HG03280 (cell line): ENCODE measurements at regions not wholly inside any gene's neighbourhood (a gene's known extent, or its start where the extent isn't known, plus 50 kb on each side); places are given as distances from the start of the nearest gene placed in this dataset.

Experiments used
- ATAC-seq: cut with Tn5 transposase; IDR thresholded peaks from one replicate; pipeline ENCODE4 v1.9.1; 2021; ENCODE audit warnings: mild to moderate bottlenecking, moderate library complexity; ENCODE audit not compliant: unreplicated experiment

DNA sequence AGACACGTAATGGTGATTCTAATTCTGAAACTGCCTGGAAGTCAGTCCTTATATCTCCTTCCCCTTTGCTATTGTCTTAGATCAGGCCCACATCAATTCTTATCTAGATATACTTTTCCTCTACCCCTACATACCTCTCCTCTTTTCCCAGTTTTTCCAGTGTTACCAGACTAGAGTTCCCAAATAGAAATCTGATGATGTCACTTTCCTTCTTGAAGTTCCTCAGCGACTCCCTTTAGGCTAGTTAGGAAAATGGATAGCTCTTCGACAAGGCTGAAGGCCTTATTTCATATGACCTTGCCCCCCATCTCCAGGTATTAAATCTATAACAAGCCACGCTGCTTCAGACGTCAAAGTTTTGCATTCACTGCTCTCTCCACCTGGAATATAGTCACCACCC, 201.1 kb upstream of the ATP2B1 start:
- no peak for ATAC-seq

DNA sequence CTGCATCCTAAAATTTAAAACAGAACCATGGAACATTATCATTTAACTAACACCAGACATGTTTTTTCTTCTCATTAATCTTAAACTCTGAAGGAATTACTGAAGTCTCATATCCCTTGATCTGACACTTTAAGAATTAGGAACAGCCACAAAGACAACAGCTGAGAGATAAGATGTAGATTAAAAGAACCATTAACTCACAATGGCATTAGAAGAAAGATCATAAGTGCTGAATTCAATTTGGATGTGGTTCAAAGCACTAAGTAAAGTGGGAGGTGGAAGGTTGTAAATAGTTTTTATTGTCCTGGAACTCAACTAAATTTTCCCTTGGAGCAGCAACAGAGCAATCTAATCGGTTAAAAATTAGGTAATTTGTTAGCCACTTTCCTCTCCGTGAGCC, 199.0 kb upstream of the ATP2B1 start:
- ATAC-seq = no peak

DNA sequence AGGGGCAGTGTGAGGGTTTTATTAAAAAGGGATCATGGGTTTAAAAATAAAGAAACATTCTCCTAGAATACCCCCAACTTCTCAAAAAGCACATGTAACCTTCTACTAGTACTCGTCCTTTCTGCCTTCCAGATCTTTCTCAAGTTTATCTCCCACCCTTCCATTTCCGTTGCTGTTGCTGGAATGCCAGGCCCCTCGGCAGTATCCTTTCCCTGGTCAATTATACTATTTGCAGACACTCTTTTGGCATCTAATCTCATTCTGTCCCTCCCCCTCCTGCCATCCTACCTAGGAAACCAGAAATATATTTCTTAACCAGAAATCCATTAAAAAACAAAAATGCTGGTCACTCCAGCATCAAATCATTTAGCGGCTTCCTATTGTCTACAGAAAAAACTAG, 198.2 kb upstream of the ATP2B1 start:
- ATAC-seq = no peak

DNA sequence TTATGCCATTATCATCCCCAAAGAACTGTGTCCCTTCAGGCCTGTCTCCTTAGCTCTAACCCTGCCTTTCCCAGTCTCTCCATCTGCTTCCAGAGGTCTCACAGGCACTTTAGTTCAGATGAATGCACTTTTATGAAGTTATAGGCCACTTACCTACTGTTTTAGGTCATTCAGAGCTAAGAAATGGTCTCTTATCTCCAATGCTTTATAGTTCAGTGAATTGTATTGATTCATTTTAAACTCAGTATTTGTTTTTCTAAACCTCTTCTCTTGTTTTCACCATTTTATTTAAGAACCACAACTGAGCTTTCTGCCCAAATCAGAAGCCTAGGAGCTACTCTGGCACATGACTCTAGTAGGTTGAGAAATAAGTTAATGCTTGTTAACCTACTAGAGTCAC, 197.5 kb upstream of the ATP2B1 start:
- no peak for ATAC-seq

DNA sequence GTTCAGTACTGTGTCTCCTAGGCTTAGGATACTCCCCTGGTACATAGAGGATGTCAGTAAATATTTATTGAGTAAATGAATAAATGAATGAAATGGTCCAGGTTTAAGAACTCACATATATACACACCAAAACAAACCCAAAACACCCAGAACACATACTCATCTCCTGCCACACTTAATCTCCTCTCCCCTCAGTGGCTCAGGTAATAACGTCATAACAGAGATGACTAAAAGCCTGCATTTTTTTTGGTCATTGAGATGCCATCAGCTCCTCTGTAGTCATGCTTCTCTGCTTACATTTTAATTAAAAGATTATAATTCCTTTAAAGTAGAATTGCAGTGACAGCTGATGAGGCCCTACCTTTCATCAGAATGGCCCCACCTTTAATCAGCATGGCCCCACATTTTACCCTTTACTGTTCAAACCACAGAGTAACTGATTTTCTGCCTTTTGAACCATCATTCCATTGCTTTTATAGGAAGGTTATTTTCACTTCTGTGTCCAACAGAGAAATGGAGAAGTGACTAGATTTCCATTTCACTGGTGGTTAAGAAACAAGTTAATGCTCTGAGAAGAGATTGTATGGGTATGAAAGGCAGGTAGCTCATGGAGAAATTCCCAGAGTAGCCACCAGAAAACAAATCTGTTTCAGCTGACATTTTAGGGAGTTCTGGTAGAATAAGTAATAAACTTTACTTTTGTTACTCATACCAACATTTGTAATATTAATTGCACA, 193.4 kb upstream of the ATP2B1 start:
- ATAC-seq = no peak

DNA sequence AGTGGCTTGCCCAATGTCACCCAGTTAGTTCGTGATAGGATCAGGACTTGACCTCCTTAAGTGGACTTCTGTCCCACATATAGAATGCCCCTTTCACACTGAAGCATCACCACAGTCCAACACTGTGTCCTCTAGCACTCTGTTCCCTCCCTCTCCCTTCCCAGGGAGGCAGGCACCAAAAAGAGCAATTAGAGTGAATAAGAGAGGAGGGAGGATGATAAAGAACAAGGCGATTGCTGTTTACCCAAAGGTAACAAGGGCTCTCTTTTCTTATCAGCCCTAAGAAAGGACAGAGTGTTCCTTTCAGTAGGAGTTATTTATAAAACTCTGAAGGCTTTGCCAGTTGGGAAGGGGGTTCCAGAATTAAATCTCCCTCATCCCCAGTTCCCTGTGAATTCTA, 192.7 kb upstream of the ATP2B1 start:
- ATAC-seq = no peak

DNA sequence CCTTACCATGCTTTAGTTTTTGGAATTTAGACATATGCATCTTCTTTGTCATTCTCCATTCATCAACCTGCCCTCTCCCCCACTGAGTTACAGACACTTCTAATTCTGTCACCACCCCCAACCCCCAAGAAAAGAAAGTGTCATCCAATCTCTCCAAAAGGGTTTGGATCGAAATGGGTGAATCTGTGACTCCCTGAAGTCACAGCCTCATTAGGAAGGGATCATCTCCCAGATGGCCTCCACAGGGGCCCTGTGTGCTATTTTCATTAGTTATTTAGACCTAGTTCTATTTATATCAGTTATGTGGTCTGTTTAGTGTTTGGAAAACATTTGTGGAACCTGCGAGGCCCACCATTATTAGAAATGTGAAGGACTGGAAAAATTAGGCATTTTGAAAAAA, 191.0 kb upstream of the ATP2B1 start:
- no peak for ATAC-seq

DNA sequence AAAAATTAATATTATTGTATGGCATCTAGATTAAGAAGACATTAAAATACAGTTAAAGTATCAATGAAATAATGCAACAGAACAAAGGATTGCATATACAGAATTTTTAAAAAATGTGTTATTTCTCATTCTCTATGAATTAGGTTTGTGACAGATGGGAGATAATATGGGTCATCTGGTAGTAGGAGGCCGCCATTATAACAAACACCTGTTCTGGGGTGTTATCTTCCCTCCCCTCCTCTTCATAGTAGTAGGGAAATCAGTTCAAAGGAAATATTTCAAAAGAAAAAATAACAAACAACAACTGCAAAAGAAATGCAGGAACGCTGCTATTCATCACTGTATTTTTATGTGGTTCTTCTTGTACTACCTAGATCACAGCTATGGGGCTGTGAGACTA, 187.0 kb upstream of the ATP2B1 start:
- no peak for ATAC-seq

DNA sequence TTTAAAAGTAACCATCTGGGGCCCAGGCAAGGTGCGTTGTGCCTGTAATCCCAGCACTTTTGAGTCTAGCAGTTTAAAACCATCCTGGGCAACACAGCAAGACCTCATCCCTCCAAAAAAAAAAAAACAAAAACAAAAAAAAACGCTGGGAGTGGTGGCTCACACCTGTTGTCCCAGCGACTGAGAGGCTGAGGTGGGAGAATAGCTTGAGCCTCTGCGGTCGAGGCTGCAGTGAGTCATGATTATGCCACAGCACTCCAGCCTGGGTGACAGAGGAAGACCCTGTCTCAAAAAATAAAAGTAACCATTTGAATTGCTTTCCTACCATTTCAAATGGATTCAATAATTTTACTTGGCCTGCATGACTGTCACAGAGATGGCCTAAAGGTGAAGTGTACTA, 186.5 kb upstream of the ATP2B1 start:
- ATAC-seq = no peak

DNA sequence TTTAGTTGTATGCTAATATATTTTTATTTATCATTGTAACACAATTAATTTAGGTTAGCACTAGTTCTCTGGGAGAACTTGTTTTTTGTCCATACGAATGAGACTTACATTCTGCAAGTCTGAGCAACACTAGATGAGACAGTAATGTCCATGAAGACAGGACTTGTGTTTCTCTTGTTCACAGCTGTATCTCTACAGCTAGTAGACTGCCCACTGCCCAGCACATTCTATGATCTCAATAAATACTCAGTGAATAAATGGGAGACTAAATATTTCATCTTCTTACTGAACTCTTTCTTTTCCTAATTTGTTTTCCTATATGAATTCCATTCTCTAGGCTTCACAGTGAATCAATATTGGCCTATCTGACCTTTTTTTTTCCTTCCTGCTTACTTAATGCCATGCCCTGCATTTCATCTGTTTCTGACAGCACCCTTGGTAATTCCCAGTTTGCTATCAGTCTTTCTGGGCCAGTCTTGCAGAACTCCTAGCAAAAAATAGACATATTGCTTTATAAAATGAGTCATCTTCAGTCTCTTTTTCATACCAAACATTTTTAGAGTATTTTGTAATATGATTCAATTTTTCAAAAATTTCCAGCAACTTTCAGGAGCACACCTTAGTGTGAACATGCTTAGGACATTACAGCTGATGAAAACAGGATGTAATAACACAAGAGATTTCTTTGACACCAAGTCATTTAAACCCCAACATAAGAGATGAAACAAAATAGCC, 185.5 kb upstream of the ATP2B1 start:
- no peak for ATAC-seq

DNA sequence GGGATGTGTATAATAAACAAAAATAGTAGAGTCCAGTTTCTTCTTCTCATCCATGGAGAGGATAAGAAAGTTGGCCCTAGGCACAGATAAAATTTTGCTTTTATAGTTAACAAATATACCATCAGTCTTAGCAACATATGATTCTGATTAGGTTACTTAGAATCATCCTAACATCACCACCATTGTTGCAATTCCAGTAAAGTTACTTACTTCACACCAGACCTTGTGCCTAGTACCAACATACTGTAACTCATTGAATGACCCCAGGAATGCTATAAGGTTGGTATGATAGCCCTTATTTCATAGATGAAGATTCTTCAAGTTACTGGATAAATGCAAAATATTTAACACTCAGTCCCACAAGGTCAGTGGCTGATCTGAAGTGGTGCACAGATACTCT, 183.8 kb upstream of the ATP2B1 start:
- ATAC-seq = no peak

DNA sequence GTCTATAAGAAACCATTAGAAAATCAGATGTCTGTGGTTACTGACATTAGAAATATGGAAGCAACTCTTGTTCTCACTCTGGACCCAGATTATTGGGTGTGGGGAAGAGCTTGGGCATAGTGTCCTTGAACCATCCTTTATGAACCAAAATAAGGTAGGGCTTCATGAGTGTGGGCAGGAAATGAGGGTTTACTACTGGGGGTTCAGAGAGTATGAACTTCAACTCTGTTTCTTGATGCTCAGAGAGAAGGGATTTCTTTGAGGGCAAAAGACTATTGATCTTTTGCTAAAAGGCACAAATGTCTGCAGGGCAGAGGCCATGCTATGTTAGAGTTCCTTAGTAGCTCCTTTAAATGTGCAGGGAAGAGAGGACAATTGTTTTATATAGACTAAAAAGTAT, 183.3 kb upstream of the ATP2B1 start:
- ATAC-seq = no peak

DNA sequence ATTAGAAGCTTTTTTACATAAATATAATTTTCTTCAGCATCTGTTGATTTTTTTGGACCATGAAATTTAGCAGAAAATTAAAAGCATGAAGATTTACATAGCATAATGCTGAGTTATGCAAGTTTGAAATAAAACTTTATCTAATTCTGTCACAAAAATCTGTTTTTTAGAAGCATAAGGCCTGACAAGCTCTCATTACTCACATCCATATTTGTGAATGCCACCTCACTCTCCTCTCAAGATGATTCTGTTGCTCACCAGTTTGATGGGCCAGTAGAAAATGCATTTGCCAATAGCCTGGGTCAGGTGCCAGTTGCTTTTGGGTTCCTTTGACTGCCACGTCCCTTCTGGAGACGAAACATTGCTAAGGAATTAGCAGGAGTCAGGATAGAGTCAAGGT, 181.5 kb upstream of the ATP2B1 start:
- no peak for ATAC-seq

DNA sequence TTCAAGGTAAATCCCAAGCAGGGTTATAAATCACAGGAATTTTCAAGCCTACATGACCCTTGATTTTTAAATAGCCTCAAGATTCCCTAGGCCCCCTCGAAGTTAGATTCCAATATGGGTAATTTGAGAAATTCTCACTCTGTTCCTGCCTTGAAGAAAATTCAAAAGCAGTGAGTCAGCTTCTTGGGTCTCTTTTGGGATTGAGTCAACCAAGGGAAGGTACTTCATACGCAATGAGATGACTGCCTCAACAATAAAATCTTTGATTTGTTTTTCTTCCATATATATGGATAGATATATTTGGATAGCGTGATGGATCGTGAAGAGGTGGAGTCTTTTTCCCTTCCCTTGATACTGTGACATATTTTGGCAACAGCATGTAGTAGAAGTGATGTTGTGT, 180.4 kb upstream of the ATP2B1 start:
- ATAC-seq = no peak

DNA sequence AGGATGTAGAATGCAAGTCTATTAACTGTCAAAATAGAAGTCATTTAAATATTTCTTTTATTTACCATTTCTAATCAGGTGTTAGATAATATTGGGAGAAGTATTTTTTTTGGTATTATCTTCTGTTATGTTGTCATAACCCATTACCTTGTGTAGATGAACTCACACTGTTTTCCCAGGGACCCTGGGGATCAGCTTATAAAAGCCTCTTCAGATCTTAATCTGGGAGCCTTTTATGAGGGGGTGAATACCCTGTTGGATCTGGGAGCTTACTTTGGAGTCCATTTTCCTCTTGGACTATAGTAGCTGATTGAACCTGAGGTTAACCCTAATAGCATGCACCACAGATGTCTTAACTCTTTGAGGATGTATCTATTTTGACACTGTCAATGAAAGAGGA, 176.3 kb upstream of the ATP2B1 start:
- ATAC-seq = no peak

DNA sequence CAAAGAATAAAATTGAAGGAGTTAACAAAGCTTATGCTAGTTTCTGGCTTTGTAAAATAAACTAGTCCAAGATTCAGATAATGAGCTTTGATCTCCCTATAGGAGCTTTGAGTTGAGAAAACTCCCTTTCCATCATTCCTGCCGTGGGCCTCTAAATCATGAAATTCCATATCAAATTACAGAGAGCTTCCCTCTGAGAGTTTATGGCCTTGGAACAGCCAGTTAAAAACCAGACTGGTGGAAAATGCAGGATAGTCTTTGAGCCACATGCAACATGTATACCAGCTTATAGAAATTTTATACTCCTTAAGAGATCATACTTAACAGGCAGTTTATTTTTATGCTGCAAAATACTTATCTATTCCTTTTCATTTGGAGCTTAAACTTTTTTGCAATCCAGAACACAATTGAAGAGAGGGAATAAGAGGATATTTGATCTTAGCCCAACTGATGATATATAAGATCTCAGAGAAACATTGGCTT, 175.8 kb upstream of the ATP2B1 start:
- no peak for ATAC-seq

DNA sequence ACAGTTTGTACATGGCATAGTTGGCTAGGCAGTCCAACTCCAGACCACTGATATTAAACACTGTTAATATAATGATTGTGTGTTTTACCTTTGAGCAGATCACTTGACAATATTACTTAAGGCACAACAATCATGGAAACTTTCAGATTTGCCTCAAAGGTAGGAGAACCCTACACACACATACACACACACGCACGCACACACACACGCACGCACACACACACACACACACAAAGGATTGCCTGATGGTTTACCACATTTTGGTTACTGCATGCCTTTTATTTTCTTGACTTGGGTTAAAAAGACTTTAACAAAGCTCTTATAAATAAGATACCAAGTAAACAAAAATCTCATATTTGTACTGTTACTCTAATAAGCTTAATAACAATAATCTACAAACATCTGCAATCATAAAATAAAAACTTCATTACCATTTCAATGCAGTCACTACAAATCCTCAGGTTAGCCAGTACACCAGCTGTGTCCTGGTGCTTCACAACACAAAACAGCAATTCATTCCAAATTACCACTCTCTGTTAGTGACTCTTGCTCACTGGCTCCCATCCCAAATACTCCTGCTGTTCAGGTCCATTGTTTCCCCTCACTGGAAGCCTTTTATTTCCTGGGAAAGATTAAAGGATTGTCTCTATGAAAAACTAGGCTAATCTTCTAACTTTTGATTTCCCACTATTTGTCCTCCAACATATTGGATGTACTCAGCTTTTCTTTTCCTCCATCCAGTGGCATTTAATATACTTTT, 175.2 kb upstream of the ATP2B1 start:
- ATAC-seq = no peak

DNA sequence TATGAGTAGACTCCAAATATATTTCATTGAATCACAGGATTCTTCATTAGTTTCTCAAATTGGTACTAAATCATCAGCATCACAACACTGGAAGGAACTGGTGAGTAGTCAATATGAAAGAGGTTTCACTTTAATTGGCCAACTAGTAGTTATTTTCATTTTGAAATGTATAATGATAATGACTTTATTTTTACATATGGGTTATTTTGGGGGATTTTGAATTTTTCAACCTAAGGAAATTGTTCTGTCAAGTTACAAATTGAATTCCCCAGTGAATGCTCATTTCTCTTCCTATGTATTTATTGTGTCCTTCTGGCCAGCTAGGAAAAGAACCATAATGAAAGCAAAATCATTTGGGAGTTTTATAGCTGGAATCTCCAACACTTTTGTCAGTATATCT, 174.2 kb upstream of the ATP2B1 start:
- ATAC-seq = no peak

DNA sequence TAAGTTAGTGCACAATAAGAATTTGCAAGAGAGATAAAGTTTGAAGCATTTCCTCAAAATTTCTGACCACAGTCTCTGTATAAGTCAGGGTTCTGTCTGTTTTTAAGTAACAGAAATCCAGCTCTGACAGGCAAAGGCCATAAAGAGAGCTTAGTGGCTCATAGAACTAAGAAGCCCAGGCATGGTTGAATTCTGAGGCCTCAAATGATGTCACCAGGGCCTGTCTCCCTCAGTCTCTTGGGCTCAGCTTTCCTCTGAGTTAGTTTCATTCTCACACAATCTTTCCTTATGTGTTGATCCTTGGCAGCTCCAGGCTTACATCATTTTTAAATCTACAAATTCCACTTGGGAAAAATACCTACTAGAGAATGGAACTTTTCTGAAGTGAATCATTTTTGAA, 173.4 kb upstream of the ATP2B1 start:
- ATAC-seq = no peak

DNA sequence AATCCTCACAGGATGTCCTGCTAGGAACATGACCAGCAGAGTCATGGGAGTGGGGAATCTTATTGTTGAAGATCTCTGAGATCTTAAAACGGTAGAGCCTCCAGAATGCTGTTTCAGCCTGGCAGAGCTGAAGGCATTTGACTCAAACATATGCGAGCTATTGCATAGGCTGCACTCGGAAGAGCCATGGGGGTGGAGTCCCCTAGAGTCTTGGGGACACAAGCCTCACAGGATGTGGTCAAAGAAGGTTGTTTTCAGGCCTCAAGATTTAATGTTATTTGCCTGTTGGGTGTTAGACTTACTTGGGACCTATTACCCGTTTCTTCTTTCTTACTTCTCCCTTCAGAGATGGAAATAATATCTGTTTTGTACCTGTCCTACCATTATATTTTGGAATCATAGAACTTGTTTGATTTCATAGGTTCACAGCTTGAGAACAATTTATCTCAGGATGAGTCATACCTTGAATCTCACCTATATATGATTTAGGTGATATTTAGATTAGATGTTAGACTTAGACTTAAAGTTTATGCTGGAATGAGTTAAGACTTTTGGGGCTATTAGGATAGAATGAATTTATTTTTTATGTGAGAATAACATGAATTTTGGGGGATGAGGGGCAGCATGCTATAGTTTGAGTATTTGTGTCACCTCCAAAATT, 172.2 kb upstream of the ATP2B1 start:
- peak; percentile 96 for ATAC-seq

DNA sequence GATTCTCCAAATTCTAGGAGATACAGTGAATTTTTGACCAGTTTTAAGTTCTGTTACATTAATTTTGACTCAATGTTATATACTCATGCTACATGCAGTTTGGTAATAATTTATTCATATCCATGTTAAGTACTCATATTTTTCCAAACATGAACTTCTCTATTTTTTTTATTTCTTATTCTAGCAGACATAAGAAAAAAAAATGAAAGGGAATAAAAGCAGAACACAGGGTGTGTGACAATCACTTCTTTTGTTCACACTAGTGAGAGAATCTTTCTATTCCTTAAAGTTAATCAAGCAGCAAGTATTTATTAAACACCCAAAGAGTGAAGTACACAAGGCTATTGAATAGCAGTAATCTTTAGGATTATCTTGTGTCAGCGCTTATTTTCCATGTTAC, 171.1 kb upstream of the ATP2B1 start:
- ATAC-seq = no peak
